H1 (cell line): ENCODE measurements at regions not wholly inside any gene's neighbourhood (a gene's known extent, or its start where the extent isn't known, plus 50 kb on each side); places are given as distances from the start of the nearest gene placed in this dataset.

ENCODE experiments used
- CHD1 ChIP-seq: IDR thresholded peaks from 2 replicates; pipeline ENCODE4 v1.6.1; 2012; ENCODE audit warnings: low read depth, low read length, improper control_type of control experiment
- CHD2 ChIP-seq: IDR thresholded peaks from 2 replicates; pipeline ENCODE4 v1.6.1; 2012; ENCODE audit warnings: low read length, improper control_type of control experiment
- CREB1 ChIP-seq: IDR thresholded peaks from 2 replicates; pipeline ENCODE4 v1.6.1; 2012; ENCODE audit warnings: inconsistent platforms
- CTCF ChIP-seq, 3 experiments: IDR thresholded peaks; 1 replicate in 2 of 3; 2 replicates in 1 of 3; pipeline versions ENCODE4 v1.5.1 to v1.6.1; 2011; ENCODE audit warnings: low read length in 3 of 3, mild to moderate bottlenecking in 3 of 3, inconsistent platforms in 2 of 3, low read depth in 1 of 3, moderate library complexity in 1 of 3; ENCODE audit not compliant: insufficient read depth in 1 of 3; ENCODE audit errors: control extremely low read depth in 1 of 3
- GABPA ChIP-seq: IDR thresholded peaks from 2 replicates; pipeline ENCODE4 v1.6.1; 2011; ENCODE audit warnings: mild to moderate bottlenecking, low read length, moderate library complexity, borderline replicate concordance; ENCODE audit not compliant: insufficient read depth
- POLR2A ChIP-seq, 2 experiments: IDR thresholded peaks; 1 replicate in 1 of 2; 2 replicates in 1 of 2; pipeline ENCODE4 v1.6.1; 2011; ENCODE audit warnings: low read depth in 2 of 2, low read length in 2 of 2, mild to moderate bottlenecking in 2 of 2; ENCODE audit errors: control extremely low read depth in 1 of 2
- POLR2AphosphoS5 ChIP-seq: IDR thresholded peaks from 2 replicates; pipeline ENCODE4 v1.6.1; 2011; ENCODE audit warnings: low read depth, low read length
- RAD21 ChIP-seq, 2 experiments: IDR thresholded peaks in 1 of 2; conservative IDR thresholded peaks in 1 of 2; 2 replicates each; pipeline ENCODE4 v1.6.1; 2011; ENCODE audit warnings: low read depth in 2 of 2, low read length in 2 of 2, improper control_type of control experiment in 1 of 2, inconsistent platforms in 1 of 2, mild to moderate bottlenecking in 1 of 2, moderate library complexity in 1 of 2
- RFX5 ChIP-seq: IDR thresholded peaks from 2 replicates; pipeline ENCODE4 v1.6.1; 2011; ENCODE audit warnings: low read depth, low read length, improper control_type of control experiment, borderline replicate concordance
- RNF2 ChIP-seq: fragments of 200-900, 300-1000 bp; sonication (generic); IDR thresholded peaks from 2 replicates; pipeline ENCODE4 v1.7.1; 2016; ENCODE audit warnings: borderline replicate concordance, low read depth, mild to moderate bottlenecking, antibody characterized with exemption, low read length; ENCODE audit not compliant: poor library complexity, severe bottlenecking; ENCODE audit errors: missing control alignments
- TCF12 ChIP-seq: IDR thresholded peaks from 2 replicates; pipeline ENCODE4 v1.6.1; 2011; ENCODE audit warnings: low read depth, mild to moderate bottlenecking, low read length
- TF ChIP-seq, protein P1 (sequence below): IDR thresholded peaks from 2 replicates; pipeline ENCODE4 v1.6.1; 2011; ENCODE audit warnings: low read depth, mild to moderate bottlenecking, low read length; ENCODE audit not compliant: insufficient read depth

GRCh38 chr13:82758044-82758443 lies 1124.2 kb downstream of the SLITRK1 start:
- TF ChIP-seq POLR2A (IDR thresholded peaks at IDR 0.05; ENCODE audit: control extremely low read depth in 1 of 2, low read depth in 2 of 2, low read length in 2 of 2) (no peak), GABPA (no peak), CTCF (IDR thresholded peaks at IDR 0.05; ENCODE audit: control extremely low read depth in 1 of 3, insufficient read depth in 1 of 3, low read depth in 1 of 3, low read length in 3 of 3) (peak; percentile 46 to 89 (median 86)), CREB1 (no peak), CHD2 (no peak), POLR2AphosphoS5 (no peak), CHD1 (no peak), TCF12 (no peak), RNF2 (no peak), RFX5 (no peak), RAD21 (IDR thresholded peaks at IDR 0.05 in 1 of 2, conservative IDR thresholded peaks at IDR 0.05 in 1 of 2; ENCODE audit: low read depth in 2 of 2, low read length in 2 of 2) (peak; percentile 70 to 80)
- TF ChIP-seq, protein P1, sequence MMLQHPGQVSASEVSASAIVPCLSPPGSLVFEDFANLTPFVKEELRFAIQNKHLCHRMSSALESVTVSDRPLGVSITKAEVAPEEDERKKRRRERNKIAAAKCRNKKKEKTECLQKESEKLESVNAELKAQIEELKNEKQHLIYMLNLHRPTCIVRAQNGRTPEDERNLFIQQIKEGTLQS = no peak
